Testis (tissue), 2 donors: ENCODE measurements at regions not wholly inside any gene's neighbourhood (a gene's known extent, or its start where the extent isn't known, plus 50 kb on each side); places are given as distances from the start of the nearest gene placed in this dataset.

Source experiments
- POLR2A ChIP-seq: fragments of 450-650 bp; IDR thresholded peaks from one replicate; pipeline ENCODE4 v1.6.1; 2017; ENCODE audit warnings: antibody characterized with exemption, mild to moderate bottlenecking, moderate library complexity
- TF ChIP-seq, protein P1 (sequence below), 3 experiments: fragments of 450-650 bp in 2 of 3; fragments of 200-600 bp in 1 of 3; sonication (generic) in 1 of 3; IDR thresholded peaks; one replicate each; pipeline ENCODE4 v1.5.1; 2016 to 2019; ENCODE audit warnings: antibody characterized with exemption in 3 of 3, mild to moderate bottlenecking in 2 of 3, moderate library complexity in 1 of 3

DNA sequence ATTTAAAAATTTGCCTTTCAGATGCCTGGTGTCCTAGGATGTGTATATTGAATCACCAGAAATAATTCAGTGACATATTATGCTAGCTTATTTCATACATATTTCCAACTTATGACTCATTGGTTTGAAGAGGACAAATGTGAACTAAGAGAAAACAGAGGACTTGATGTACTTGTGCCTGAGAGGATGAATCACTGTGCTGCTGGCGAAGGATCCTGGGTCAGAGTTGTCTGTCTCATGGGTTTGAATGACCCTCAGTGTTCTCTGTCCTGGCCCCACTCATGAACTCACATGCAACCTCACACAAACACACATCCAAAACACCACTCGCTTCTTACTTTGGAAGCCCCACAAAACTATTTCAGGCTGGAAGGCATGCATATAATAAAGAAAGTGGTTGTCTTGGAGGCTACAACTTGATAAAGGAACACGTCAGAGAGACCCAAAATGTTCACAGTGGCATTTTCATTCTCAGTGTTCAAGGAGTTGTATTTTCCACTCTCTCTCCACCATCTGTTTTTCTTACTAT is 129.0 kb upstream of the SPRY2 start:
- TF ChIP-seq, protein P1, sequence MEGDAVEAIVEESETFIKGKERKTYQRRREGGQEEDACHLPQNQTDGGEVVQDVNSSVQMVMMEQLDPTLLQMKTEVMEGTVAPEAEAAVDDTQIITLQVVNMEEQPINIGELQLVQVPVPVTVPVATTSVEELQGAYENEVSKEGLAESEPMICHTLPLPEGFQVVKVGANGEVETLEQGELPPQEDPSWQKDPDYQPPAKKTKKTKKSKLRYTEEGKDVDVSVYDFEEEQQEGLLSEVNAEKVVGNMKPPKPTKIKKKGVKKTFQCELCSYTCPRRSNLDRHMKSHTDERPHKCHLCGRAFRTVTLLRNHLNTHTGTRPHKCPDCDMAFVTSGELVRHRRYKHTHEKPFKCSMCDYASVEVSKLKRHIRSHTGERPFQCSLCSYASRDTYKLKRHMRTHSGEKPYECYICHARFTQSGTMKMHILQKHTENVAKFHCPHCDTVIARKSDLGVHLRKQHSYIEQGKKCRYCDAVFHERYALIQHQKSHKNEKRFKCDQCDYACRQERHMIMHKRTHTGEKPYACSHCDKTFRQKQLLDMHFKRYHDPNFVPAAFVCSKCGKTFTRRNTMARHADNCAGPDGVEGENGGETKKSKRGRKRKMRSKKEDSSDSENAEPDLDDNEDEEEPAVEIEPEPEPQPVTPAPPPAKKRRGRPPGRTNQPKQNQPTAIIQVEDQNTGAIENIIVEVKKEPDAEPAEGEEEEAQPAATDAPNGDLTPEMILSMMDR (IDR thresholded peaks at IDR 0.05) = no peak
- no peak for TF ChIP-seq POLR2A
